Urinary bladder (tissue), 3 donors: ENCODE measurements at regions not wholly inside any gene's neighbourhood (a gene's known extent, or its start where the extent isn't known, plus 50 kb on each side); places are given as distances from the start of the nearest gene placed in this dataset.

Experiments used
- DNase-seq: peaks from one replicate; pipeline ENCODE4 v3.0.0-alpha.2; 2015; ENCODE audit errors: extremely low spot score
- H3K27ac ChIP-seq: one replicate; pipeline ENCODE4 v1.5.1; 2013; ENCODE audit warnings: low read depth, mild to moderate bottlenecking, moderate library complexity
- H3K36me3 ChIP-seq: one replicate; pipeline ENCODE4 v1.6.1; 2013; ENCODE audit warnings: mild to moderate bottlenecking, moderate library complexity; ENCODE audit not compliant: insufficient read depth
- H3K4me1 ChIP-seq: one replicate; pipeline ENCODE4 v1.6.1; 2013; ENCODE audit warnings: mild to moderate bottlenecking, moderate library complexity; ENCODE audit not compliant: insufficient read depth
- H3K4me3 ChIP-seq: one replicate; pipeline ENCODE4 v1.5.1; 2013; ENCODE audit warnings: low read depth, low read length
- WGBS: extraction: QIAGEN DNeasy Blood & Tissue Kit; methylation state at CpG from one replicate; pipeline ENCODE4 v1.1.7; 2013; 5-methylcytosine and 5-hydroxymethylcytosine counted together
- donor health status: healthy with polysubstance abuse.
- donor health status: healthy.

- Histone ChIP-seq H3K36me3 (no peaks in the 10 kb centered on the region), H3K4me3 (no peak overlapping the region), H3K27ac (no peak overlapping the region), H3K4me1 (no peaks in the 10 kb centered on the region)
- WGBS = 79% methylated on average over 4 of the region's 4 CpGs
- no peak for DNase-seq
Observed at GRCh38 chr5:174293481-174293880, 248.0 kb downstream of the NSG2 start.

DNA sequence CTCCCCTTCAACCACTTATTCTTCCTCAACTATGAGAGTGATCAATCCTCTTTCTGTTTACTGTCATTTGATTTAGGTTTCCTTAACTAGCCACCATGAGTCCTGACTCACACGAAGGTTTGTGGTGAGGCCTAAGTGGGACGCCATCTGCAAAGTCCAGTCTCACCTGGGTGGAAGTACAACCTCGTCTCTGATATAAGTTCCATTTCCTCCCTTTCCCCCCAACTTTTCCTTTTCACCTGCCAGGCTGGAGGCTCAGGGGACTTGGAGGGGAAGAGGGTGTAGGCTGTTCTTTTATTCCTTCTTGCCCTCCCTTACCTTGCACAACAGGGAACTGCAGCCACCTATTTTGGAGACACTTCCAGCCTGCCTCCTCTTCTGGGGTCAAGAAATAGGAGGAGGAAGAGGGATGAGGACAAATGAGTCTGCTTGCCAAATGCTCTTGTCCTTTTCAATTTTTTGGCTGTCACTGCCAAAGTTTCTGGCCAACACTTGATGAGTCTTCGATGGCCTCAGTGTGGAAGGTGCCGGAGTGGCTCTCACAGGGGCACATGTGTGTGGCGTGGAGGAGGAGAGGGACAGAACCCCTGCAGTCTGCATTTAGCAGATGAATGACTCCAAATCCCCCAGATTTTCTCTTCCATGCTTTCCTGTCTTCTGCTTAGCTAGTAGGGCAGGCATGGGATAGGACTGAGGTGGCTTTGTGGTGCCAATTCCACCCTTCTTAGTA lies 249.6 kb downstream of the NSG2 start:
- H3K4me1 ChIP-seq = no peaks in the 10 kb centered on the region
- WGBS = 66% methylated on average over 6 of the region's 6 CpGs
- no peaks in the 10 kb centered on the region for H3K36me3 ChIP-seq
- H3K27ac ChIP-seq = no peak overlapping the region
- no peak for DNase-seq
- no peak overlapping the region for H3K4me3 ChIP-seq

- 64% methylated on average over 8 of the region's 8 CpGs for WGBS
- Histone ChIP-seq H3K4me3 (no peak overlapping the region), H3K36me3 (no peaks in the 10 kb centered on the region), H3K4me1 (no peaks in the 10 kb centered on the region), H3K27ac (no peak overlapping the region)
- DNase-seq = no peak
Observed at GRCh38 chr5:174295702-174296436, 250.4 kb downstream of the NSG2 start.

GRCh38 chr5:174300118-174300940 lies 254.8 kb downstream of the NSG2 start:
- 71% methylated on average over 8 of the region's 8 CpGs for WGBS
- Histone ChIP-seq H3K36me3 (no peaks in the 10 kb centered on the region), H3K4me1 (no peaks in the 10 kb centered on the region), H3K4me3 (no peak overlapping the region), H3K27ac (no peak overlapping the region)
- DNase-seq = no peak

- no peak for DNase-seq
- H3K36me3 ChIP-seq = no peaks in the 10 kb centered on the region
- no peak overlapping the region for H3K27ac ChIP-seq
- 12% methylated on average over 12 of the region's 12 CpGs for WGBS
- no peak overlapping the region for H3K4me3 ChIP-seq
- no peaks in the 10 kb centered on the region for H3K4me1 ChIP-seq
Observed at GRCh38 chr5:174300941-174301761, 255.6 kb downstream of the NSG2 start.

DNA sequence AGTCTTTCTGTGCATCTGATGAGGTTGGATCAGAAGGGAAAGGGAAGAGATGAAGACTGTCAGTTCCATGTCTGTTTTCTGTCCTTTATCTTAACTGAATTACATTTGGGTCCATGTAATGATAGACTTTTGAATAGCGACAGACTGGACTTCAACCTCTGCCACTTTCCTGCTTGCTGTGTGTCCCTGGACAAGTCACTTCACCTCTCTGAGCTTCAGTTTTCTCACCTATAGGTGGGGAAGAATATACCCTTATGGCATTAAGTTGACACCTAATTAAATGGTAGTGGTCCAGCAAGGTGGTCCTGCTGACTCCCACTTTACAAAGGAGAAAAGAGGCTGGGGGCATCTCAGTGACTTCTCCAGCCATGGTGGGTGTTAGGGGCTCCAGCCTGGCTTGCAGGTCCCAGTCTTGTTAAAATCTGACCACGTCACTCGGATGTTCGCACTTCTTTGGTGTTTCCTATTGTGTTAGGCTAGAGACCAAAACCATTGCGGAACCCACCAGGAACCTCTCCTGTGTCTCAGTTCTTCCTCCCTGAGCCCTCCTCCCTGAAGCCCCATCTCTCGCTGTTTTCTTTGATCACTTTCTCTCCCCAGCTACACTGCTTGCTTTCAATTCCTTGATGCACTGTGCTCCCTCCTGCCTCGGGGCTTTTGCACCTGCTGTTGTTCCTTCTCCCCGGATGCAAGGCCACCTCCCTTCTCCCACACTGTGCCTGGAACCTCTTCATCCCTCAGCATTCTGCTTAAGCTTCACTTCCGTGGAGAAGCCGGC lies 256.5 kb downstream of the NSG2 start:
- WGBS = 85% methylated on average over 10 of the region's 10 CpGs
- no peaks in the 10 kb centered on the region for H3K4me1 ChIP-seq
- no peaks in the 10 kb centered on the region for H3K36me3 ChIP-seq
- DNase-seq = no peak
- H3K4me3 ChIP-seq = no peak overlapping the region
- no peak overlapping the region for H3K27ac ChIP-seq

- no peak overlapping the region for H3K4me3 ChIP-seq
- no peak for DNase-seq
- H3K4me1 ChIP-seq = no peaks in the 10 kb centered on the region
- no peaks in the 10 kb centered on the region for H3K36me3 ChIP-seq
- H3K27ac ChIP-seq = no peak overlapping the region
- 69% methylated on average over 8 of the region's 8 CpGs for WGBS
Observed at GRCh38 chr5:174303035-174303434, 257.5 kb downstream of the NSG2 start.

DNA sequence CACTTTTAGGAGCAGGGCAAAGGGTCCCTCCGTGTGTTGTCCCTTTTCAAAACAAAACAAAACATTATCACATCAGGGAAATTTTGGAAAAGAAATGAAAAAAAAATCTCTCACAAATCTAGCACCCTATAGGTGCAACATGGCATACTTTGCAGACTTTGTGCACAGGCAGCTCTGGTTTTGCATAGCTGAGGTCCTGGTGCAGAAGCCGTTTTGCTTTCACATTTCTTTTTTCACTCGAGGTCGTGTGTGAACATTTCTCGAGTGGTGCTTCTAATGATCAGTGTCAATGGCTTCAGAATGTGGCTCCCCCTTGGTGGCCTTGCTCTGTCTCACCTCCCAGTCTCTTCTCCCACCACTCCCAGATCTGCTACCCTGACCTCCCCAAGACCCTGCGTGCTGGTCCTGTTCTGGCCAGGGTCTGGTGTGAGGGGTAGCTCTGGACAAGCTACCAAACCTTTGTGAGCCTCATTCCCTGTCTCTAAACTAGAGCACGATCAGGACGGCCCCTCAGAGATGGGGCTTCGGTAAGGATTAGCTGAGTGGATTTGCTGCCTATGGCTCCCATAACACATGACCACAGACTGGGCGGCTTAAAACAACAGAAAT lies 258.0 kb downstream of the NSG2 start:
- Histone ChIP-seq H3K36me3 (no peaks in the 10 kb centered on the region), H3K4me1 (no peaks in the 10 kb centered on the region), H3K4me3 (no peak overlapping the region), H3K27ac (no peak overlapping the region)
- no peak for DNase-seq
- 77% methylated on average over 10 of the region's 10 CpGs for WGBS

GRCh38 chr5:174305241-174305681 lies 259.8 kb downstream of the NSG2 start:
- WGBS = 83% methylated on average over 8 of the region's 8 CpGs
- Histone ChIP-seq H3K4me3 (no peak overlapping the region), H3K36me3 (no peaks in the 10 kb centered on the region), H3K27ac (no peak overlapping the region), H3K4me1 (no peaks in the 10 kb centered on the region)
- no peak for DNase-seq

DNA sequence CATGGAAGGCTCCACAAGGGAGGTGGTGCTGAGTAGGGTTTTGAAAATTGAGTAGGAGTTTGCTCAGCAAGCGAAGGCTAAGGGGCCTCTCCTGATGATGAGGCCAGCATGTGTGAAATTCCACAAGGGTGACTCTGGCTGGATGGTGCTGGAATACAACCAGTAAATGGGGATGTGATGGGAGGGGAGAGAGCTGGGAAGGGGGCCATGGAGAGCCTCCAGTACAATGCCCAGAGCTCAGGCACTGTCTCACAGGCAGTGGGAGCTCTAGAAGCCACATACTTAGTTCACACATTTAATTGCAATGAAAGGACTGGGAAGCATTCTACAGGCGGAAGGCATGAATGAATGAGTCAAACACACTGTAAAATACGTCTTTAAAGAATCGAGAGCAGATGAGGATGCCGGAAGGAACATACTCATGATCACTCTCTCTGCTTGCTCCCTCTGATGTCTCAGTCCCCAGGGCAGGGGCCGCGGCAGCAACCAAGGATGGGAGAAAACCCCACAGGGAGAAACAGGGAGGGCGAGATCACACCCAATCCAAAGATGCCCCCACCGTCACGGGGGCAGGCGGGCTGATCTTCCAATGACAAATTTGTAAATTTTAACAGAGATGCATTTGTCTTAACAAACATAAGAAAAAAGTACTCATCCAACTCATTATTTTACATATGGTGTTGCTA lies 261.0 kb downstream of the NSG2 start:
- no peak overlapping the region for H3K4me3 ChIP-seq
- H3K4me1 ChIP-seq = no peaks in the 10 kb centered on the region
- no peaks in the 10 kb centered on the region for H3K36me3 ChIP-seq
- H3K27ac ChIP-seq = no peak overlapping the region
- WGBS = 81% methylated on average over 11 of the region's 11 CpGs
- DNase-seq = no peak

DNA sequence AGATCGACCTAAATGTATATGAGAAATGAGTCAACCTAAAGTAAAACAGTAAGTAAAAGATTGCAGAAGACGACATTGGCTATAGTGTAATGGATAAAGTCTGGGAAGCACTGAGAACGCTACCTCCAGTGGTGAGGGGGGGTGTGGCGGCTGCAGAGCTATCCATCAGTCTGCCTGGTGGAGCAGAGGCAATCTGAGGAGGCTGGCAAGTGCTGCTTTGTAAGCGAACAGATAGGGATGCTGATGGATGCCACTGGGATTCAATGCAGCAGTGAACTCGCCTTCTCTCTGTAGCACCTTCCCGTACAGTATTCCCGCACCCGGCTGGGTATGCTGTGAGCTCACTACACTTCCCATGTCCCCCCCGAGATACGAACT lies 261.5 kb downstream of the NSG2 start:
- H3K4me1 ChIP-seq = no peaks in the 10 kb centered on the region
- no peak overlapping the region for H3K4me3 ChIP-seq
- WGBS = 58% methylated on average over 11 of the region's 11 CpGs
- DNase-seq = no peak
- H3K36me3 ChIP-seq = no peaks in the 10 kb centered on the region
- H3K27ac ChIP-seq = no peak overlapping the region
